ENCODE measurements at regions not wholly inside any gene's neighbourhood (a gene's known extent, or its start where the extent isn't known, plus 50 kb on each side); places are given as distances from the start of the nearest gene placed in this dataset.

DNA sequence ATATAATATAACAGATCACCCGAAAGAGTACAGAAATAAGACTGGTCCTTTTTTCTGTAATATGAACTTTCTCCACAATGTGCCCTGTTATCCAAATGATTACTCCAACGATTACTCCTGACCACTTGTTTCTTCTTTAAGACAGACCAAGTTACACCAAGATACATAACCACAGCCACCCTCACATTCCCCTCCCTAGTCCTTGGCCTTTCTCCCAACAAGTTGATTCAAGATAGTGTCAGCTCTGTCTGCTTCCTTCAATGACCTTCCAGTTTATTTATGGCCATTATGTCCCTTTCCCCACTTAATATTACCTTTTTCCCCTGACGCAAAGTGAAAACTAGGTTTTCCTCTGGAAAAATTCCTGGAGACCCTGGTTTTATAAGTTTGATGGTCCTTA lies 397.2 kb downstream of the FAM47B start:
- TF ChIP-seq, protein P1, sequence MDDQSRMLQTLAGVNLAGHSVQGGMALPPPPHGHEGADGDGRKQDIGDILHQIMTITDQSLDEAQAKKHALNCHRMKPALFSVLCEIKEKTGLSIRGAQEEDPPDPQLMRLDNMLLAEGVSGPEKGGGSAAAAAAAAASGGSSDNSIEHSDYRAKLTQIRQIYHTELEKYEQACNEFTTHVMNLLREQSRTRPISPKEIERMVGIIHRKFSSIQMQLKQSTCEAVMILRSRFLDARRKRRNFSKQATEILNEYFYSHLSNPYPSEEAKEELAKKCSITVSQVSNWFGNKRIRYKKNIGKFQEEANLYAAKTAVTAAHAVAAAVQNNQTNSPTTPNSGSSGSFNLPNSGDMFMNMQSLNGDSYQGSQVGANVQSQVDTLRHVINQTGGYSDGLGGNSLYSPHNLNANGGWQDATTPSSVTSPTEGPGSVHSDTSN (CRISPR knock-in tag; IDR thresholded peaks at IDR 0.05; ENCODE audit: borderline replicate concordance): no peak
- TF ChIP-seq TCF7L2 (IDR thresholded peaks at IDR 0.05; ENCODE audit: low read depth, low read length): no peak
- no peak for TF ChIP-seq CREM (IDR thresholded peaks at IDR 0.05)
- no peak for TF ChIP-seq CREM (CRISPR knock-in tag; IDR thresholded peaks at IDR 0.05)
- TF ChIP-seq, protein P2, sequence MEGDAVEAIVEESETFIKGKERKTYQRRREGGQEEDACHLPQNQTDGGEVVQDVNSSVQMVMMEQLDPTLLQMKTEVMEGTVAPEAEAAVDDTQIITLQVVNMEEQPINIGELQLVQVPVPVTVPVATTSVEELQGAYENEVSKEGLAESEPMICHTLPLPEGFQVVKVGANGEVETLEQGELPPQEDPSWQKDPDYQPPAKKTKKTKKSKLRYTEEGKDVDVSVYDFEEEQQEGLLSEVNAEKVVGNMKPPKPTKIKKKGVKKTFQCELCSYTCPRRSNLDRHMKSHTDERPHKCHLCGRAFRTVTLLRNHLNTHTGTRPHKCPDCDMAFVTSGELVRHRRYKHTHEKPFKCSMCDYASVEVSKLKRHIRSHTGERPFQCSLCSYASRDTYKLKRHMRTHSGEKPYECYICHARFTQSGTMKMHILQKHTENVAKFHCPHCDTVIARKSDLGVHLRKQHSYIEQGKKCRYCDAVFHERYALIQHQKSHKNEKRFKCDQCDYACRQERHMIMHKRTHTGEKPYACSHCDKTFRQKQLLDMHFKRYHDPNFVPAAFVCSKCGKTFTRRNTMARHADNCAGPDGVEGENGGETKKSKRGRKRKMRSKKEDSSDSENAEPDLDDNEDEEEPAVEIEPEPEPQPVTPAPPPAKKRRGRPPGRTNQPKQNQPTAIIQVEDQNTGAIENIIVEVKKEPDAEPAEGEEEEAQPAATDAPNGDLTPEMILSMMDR (CRISPR knock-in tag; IDR thresholded peaks at IDR 0.05): no peak
- TF ChIP-seq TP53 (CRISPR knock-in tag; conservative IDR thresholded peaks at IDR 0.05): no peak
- TF ChIP-seq, protein P3, sequence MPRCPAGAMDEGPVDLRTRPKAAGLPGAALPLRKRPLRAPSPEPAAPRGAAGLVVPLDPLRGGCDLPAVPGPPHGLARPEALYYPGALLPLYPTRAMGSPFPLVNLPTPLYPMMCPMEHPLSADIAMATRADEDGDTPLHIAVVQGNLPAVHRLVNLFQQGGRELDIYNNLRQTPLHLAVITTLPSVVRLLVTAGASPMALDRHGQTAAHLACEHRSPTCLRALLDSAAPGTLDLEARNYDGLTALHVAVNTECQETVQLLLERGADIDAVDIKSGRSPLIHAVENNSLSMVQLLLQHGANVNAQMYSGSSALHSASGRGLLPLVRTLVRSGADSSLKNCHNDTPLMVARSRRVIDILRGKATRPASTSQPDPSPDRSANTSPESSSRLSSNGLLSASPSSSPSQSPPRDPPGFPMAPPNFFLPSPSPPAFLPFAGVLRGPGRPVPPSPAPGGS (CRISPR knock-in tag; IDR thresholded peaks at IDR 0.05): no peak
- no peak for TF ChIP-seq ZNF180 (CRISPR knock-in tag; IDR thresholded peaks at IDR 0.05; ENCODE audit: borderline replicate concordance, low read depth)
- TF ChIP-seq POLR2AphosphoS2 (IDR thresholded peaks at IDR 0.05; ENCODE audit: low read depth, low read length): no peak
- no peak for TF ChIP-seq CC2D1A (CRISPR knock-in tag; IDR thresholded peaks at IDR 0.05)
- TF ChIP-seq, protein P4, sequence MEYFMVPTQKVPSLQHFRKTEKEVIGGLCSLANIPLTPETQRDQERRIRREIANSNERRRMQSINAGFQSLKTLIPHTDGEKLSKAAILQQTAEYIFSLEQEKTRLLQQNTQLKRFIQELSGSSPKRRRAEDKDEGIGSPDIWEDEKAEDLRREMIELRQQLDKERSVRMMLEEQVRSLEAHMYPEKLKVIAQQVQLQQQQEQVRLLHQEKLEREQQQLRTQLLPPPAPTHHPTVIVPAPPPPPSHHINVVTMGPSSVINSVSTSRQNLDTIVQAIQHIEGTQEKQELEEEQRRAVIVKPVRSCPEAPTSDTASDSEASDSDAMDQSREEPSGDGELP (IDR thresholded peaks at IDR 0.05; ENCODE audit: borderline replicate concordance, low read depth): no peak
- TF ChIP-seq FOXA1 (IDR thresholded peaks at IDR 0.05): no peak
- TF ChIP-seq FOXA1 (CRISPR knock-in tag; IDR thresholded peaks at IDR 0.05): no peak

Data from HepG2 (cell line).